ENCODE measurements at regions not wholly inside any gene's neighbourhood (a gene's known extent, or its start where the extent isn't known, plus 50 kb on each side); places are given as distances from the start of the nearest gene placed in this dataset.

- no peaks in the 10 kb centered on the region for H3K27me3 ChIP-seq (ENCODE audit: insufficient read depth, insufficient read length)
- no peaks in the 10 kb centered on the region for H3K4me1 ChIP-seq (ENCODE audit: insufficient read depth, insufficient read length)
- H3K9me3 ChIP-seq (ENCODE audit: insufficient read depth, low read length) = no peaks in the 10 kb centered on the region
- H3K36me3 ChIP-seq (ENCODE audit: insufficient read depth, insufficient read length, low read length) = no peaks in the 10 kb centered on the region
- DNase-seq (ENCODE audit: low read depth, low spot score) = no peak
- H3K9ac ChIP-seq (ENCODE audit: insufficient read length, low read depth) = no peak overlapping the region
- no peak overlapping the region for H3K4me3 ChIP-seq (ENCODE audit: insufficient read length, low read depth)
- TF ChIP-seq ZNF274 (IDR thresholded peaks at IDR 0.05; ENCODE audit: low read depth, low read length) (no peak), SUZ12 (IDR thresholded peaks at IDR 0.05; ENCODE audit: extremely low read depth, insufficient read depth, insufficient read length) (no peak), YY1 (IDR thresholded peaks at IDR 0.05; ENCODE audit: insufficient read depth, insufficient read length) (no peak)
These were observed 393.5 kb upstream of the PITX2 start for GRCh38 chr4:111016416-111016815.

GRCh38 chr4:111018216-111018615 is 395.3 kb upstream of the PITX2 start:
- no peaks in the 10 kb centered on the region for H3K27me3 ChIP-seq (ENCODE audit: insufficient read depth, insufficient read length)
- no peak for DNase-seq (ENCODE audit: low read depth, low spot score)
- no peak for TF ChIP-seq SUZ12 (IDR thresholded peaks at IDR 0.05; ENCODE audit: extremely low read depth, insufficient read depth, insufficient read length)
- TF ChIP-seq ZNF274 (IDR thresholded peaks at IDR 0.05; ENCODE audit: low read depth, low read length) = no peak
- TF ChIP-seq YY1 (IDR thresholded peaks at IDR 0.05; ENCODE audit: insufficient read depth, insufficient read length) = no peak

GRCh38 chr4:111020476-111020875 is 397.6 kb upstream of the PITX2 start:
- TF ChIP-seq ZNF274 (IDR thresholded peaks at IDR 0.05; ENCODE audit: low read depth, low read length) (no peak), SUZ12 (IDR thresholded peaks at IDR 0.05; ENCODE audit: extremely low read depth, insufficient read depth, insufficient read length) (no peak), YY1 (IDR thresholded peaks at IDR 0.05; ENCODE audit: insufficient read depth, insufficient read length) (no peak)
- H3K9ac ChIP-seq (ENCODE audit: insufficient read length, low read depth) = no peak overlapping the region
- DNase-seq (ENCODE audit: low read depth, low spot score) = no peak
- H3K4me3 ChIP-seq (ENCODE audit: insufficient read length, low read depth) = no peak overlapping the region
- H3K27me3 ChIP-seq (ENCODE audit: insufficient read depth, insufficient read length) = no peaks in the 10 kb centered on the region
- H3K4me1 ChIP-seq (ENCODE audit: insufficient read depth, insufficient read length) = no peaks in the 10 kb centered on the region
- no peaks in the 10 kb centered on the region for H3K9me3 ChIP-seq (ENCODE audit: insufficient read depth, low read length)
- H3K36me3 ChIP-seq (ENCODE audit: insufficient read depth, insufficient read length, low read length) = no peaks in the 10 kb centered on the region

More at GRCh38 chr4:111018216-111018615, 395.3 kb upstream of the PITX2 start:
- H3K4me3 ChIP-seq (ENCODE audit: insufficient read length, low read depth) = no peak overlapping the region
- no peaks in the 10 kb centered on the region for H3K9me3 ChIP-seq (ENCODE audit: insufficient read depth, low read length)
- H3K4me1 ChIP-seq (ENCODE audit: insufficient read depth, insufficient read length) = no peaks in the 10 kb centered on the region
- no peak overlapping the region for H3K9ac ChIP-seq (ENCODE audit: insufficient read length, low read depth)
- no peaks in the 10 kb centered on the region for H3K36me3 ChIP-seq (ENCODE audit: insufficient read depth, insufficient read length, low read length)

GRCh38 chr4:111020961-111021360 is 398.1 kb upstream of the PITX2 start:
- Histone ChIP-seq H3K36me3 (ENCODE audit: insufficient read depth, insufficient read length, low read length) (no peaks in the 10 kb centered on the region), H3K9me3 (ENCODE audit: insufficient read depth, low read length) (no peaks in the 10 kb centered on the region), H3K27me3 (ENCODE audit: insufficient read depth, insufficient read length) (no peaks in the 10 kb centered on the region), H3K9ac (ENCODE audit: insufficient read length, low read depth) (no peak overlapping the region), H3K4me3 (ENCODE audit: insufficient read length, low read depth) (no peak overlapping the region), H3K4me1 (ENCODE audit: insufficient read depth, insufficient read length) (no peaks in the 10 kb centered on the region)
- TF ChIP-seq ZNF274 (IDR thresholded peaks at IDR 0.05; ENCODE audit: low read depth, low read length) = no peak
- TF ChIP-seq YY1 (IDR thresholded peaks at IDR 0.05; ENCODE audit: insufficient read depth, insufficient read length) = no peak
- no peak for TF ChIP-seq SUZ12 (IDR thresholded peaks at IDR 0.05; ENCODE audit: extremely low read depth, insufficient read depth, insufficient read length)
- DNase-seq (ENCODE audit: low read depth, low spot score) = no peak

- no peak for DNase-seq (ENCODE audit: low read depth, low spot score)
- Histone ChIP-seq H3K9me3 (ENCODE audit: insufficient read depth, low read length) (no peaks in the 10 kb centered on the region), H3K36me3 (ENCODE audit: insufficient read depth, insufficient read length, low read length) (no peaks in the 10 kb centered on the region), H3K4me1 (ENCODE audit: insufficient read depth, insufficient read length) (no peaks in the 10 kb centered on the region), H3K9ac (ENCODE audit: insufficient read length, low read depth) (no peak overlapping the region), H3K27me3 (ENCODE audit: insufficient read depth, insufficient read length) (no peaks in the 10 kb centered on the region), H3K4me3 (ENCODE audit: insufficient read length, low read depth) (no peak overlapping the region)
- no peak for TF ChIP-seq ZNF274 (IDR thresholded peaks at IDR 0.05; ENCODE audit: low read depth, low read length)
- no peak for TF ChIP-seq SUZ12 (IDR thresholded peaks at IDR 0.05; ENCODE audit: extremely low read depth, insufficient read depth, insufficient read length)
- TF ChIP-seq YY1 (IDR thresholded peaks at IDR 0.05; ENCODE audit: insufficient read depth, insufficient read length) = no peak
These were observed 399.9 kb upstream of the PITX2 start for GRCh38 chr4:111022758-111023157.

GRCh38 chr4:111027526-111027925 is 404.6 kb upstream of the PITX2 start:
- DNase-seq (ENCODE audit: low read depth, low spot score) = no peak
- Histone ChIP-seq H3K27me3 (ENCODE audit: insufficient read depth, insufficient read length) (no peaks in the 10 kb centered on the region), H3K4me1 (ENCODE audit: insufficient read depth, insufficient read length) (no peaks in the 10 kb centered on the region), H3K4me3 (ENCODE audit: insufficient read length, low read depth) (no peak overlapping the region), H3K9ac (ENCODE audit: insufficient read length, low read depth) (no peak overlapping the region), H3K9me3 (ENCODE audit: insufficient read depth, low read length) (no peaks in the 10 kb centered on the region), H3K36me3 (ENCODE audit: insufficient read depth, insufficient read length, low read length) (no peaks in the 10 kb centered on the region)
- TF ChIP-seq ZNF274 (IDR thresholded peaks at IDR 0.05; ENCODE audit: low read depth, low read length) = no peak
- no peak for TF ChIP-seq SUZ12 (IDR thresholded peaks at IDR 0.05; ENCODE audit: extremely low read depth, insufficient read depth, insufficient read length)
- no peak for TF ChIP-seq YY1 (IDR thresholded peaks at IDR 0.05; ENCODE audit: insufficient read depth, insufficient read length)

- TF ChIP-seq SUZ12 (IDR thresholded peaks at IDR 0.05; ENCODE audit: extremely low read depth, insufficient read depth, insufficient read length) = no peak
- TF ChIP-seq YY1 (IDR thresholded peaks at IDR 0.05; ENCODE audit: insufficient read depth, insufficient read length) = no peak
- TF ChIP-seq ZNF274 (IDR thresholded peaks at IDR 0.05; ENCODE audit: low read depth, low read length) = no peak
- Histone ChIP-seq H3K9me3 (ENCODE audit: insufficient read depth, low read length) (no peaks in the 10 kb centered on the region), H3K4me3 (ENCODE audit: insufficient read length, low read depth) (no peak overlapping the region), H3K36me3 (ENCODE audit: insufficient read depth, insufficient read length, low read length) (no peaks in the 10 kb centered on the region), H3K9ac (ENCODE audit: insufficient read length, low read depth) (no peak overlapping the region), H3K4me1 (ENCODE audit: insufficient read depth, insufficient read length) (no peaks in the 10 kb centered on the region), H3K27me3 (ENCODE audit: insufficient read depth, insufficient read length) (no peaks in the 10 kb centered on the region)
- no peak for DNase-seq (ENCODE audit: low read depth, low spot score)
These were observed 405.9 kb upstream of the PITX2 start for GRCh38 chr4:111028795-111029194.

Measured in NT2/D1 (cell line).